ENCODE measurements at regions not wholly inside any gene's neighbourhood (a gene's known extent, or its start where the extent isn't known, plus 50 kb on each side); places are given as distances from the start of the nearest gene placed in this dataset.

DNA sequence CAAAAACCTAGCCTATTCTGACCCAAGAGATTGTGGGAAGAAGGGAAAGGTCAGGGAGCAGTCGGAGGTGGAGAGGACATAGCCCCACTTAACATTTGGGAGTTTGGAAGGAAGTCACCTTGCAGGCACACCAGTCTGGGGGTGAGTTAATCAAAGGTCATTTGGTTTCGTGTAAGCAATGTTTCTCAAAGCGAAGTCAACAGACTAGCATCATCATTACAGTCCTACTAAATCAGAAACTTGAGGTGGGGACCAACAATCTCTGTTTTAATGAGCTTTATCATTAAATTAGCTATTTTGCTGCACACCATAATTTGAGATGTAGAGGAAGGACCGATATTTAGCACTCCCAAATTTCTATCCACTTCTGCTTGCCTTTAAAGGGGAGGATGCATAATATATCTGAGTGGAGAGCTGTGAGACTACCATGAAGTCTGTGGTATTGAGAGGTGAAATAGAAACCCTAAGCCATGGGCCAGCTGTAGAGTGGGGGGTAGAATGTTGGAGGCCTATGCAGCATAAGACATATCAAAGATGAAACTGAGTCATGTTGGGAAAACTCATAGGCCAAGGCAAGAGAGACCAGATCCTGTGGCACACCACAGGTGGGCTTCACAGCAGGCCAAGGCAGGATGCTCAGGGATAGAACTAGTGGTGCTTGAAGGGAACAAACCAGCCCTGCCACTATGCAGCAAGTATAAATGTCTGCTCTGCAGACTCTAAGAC, 141.7 kb upstream of the ANKFN1 start:
- no peak for DNase-seq

DNA sequence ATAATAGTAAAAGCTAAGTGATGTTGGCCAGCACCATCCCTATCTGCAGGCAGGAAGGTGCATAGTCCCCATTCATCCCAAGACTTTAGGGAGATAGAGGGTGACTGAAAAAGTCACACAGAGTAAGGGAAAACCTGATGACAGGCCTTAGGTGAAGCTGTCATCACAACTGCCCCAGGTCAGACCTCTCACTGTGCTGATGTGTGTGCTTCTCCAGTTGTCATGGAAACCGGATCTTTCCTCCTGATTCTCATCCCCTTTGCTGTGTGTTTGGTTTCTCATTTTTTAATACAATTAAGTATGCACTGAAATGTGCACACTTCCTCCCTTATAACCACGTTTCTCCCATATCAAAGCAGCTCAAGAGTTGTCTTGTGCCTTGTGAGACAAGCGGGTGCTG, 135.1 kb upstream of the ANKFN1 start:
- DNase-seq, result no peak

DNA sequence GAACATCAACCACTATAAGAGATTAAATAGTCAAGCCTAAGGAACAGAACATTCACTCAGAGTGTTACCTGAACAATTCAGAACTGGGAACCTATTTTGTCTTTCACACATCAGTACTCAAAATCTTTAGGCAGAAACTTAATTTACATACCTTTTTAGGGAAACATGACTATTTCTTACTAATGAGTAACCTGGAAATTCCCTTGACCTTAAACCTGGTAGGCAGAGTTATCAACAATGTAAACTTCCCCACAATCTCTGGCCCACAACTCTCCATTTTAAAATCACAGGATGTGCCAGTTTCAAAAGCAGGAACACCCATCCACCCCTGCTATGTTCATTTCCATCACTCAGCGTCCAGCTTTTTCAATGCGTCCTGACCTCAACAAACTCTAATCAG, 132.9 kb upstream of the ANKFN1 start:
- DNase-seq, result no peak

DNA sequence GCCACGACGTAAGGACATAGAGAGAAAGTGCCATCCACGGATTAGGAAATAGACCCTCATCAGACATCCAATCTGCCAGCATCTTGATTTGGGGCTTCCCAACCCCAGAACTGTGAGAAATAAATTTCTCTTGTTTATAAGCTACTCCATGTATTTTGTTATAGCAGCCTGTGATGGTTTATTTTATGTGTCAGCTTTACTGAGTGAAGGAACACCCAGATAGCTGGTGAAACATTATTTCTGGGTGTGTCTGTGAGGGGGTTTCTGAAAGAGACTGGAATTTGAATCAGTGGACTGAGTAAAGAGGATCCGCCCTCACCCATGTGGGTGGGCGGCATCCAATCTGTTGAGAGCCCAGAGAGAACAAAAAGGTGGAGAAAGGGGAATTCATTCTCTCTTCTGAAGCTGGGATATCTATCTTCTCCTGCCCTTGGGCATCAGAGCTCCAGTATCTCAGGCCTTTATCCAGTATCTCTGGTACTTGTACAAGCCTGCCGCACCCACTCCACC, 131.5 kb upstream of the ANKFN1 start:
- DNase-seq, result no peak

DNA sequence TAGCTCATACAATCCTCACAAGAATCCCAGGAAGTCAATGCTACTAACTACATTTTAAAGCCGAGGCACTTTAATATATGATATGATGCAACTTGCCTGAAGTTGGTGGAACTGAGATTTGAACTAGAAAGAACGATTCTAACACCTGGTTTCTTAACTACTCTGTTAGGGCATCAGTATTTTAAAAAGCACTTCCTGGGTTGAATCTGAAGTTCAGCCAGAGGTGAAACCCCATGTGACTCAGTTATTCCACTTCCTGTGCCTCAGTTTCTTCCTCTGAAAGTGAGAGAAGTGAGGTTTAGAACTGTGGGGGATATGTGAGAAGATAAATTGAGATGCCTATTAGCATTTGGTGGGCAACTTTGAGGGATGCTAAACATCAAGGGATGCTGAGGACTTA, 129.4 kb upstream of the ANKFN1 start:
- DNase-seq, result no peak

DNA sequence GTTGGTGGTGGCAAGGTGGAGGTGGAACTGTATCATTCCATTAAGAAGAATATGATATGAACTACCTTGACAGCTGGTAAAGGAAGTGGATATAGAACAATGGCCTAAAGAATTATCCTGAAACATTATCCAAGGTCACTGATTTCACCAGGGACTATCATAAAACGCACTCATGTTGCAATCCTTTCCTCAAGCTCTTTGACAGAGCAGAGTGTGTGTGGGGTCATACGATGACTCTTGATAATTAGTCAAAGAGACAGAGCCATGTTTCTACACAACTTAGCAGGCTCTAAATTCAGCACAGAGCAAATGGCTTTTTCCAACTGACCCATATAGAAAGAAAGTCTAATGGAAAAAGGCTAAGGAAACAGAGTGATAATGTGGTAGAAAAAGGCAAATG, 126.4 kb upstream of the ANKFN1 start:
- DNase-seq, result no peak

DNA sequence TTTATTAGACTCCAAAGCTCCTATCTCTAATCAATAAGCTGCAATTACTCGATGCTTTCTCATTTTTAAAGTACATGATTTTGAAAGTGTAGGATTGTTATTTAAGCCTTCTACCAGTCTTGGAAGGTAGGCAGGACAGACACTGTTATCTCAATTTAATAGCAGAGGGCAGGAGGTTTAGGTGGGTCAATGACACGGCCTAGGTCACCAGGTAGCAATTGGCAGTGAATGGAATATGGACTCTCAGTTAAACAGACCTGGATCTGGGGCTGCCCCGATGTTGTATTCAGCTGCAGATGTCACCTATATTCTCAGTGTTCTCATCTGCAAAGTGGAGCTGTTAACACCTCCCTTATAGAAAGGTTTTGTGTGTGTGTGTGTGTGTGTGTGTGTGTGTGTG, 124.4 kb upstream of the ANKFN1 start:
- DNase-seq, result no peak

DNA sequence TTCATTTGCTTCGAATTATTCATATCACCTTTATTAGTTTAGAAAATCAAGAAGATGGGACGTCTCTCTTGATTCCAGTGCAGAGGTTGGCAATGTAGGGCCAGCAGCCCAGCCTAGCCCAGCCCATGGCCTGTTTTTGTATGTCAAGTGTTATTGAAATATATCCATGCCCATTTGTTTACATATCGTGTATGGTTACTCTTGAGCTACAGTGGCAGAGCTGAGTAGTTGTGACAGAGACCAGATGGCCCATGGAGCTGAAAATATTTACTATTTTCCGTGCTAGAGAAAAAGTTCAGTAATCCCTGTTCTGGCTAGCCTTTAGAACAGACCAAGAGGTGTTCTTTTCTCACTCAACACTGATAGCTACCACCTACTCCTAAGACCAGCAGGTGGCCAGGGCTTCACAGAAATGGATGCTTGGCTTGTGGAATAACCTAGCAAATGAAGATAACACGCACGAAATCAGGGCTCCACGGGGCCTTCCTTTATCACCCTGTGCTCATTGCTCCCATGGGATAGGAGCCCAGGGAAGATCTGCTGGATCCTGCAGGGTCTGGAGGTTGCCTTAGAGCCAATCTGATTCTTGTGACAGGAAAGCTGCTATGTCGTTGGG, 123.2 kb upstream of the ANKFN1 start:
- peak; percentile 90 for DNase-seq

DNA sequence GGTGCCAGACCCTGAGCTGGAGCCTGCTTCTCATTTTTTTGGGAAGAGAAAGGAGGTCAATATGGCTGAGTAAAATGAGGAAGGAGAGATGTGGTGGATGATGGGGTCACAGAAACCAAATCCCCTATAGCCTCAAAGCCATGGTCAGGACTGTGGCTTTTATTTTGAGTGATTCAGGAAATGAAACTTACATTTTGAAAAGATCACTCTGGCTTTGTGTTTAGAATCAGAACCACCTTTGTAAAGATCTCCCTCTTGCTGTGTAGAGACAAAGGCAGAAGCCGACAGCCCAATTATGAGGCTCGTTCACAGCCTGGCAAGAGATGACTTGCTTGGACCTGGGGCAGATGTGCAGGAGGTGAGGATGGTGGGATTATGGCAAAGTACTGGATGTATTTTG, 121.6 kb upstream of the ANKFN1 start:
- no peak for DNase-seq

DNA sequence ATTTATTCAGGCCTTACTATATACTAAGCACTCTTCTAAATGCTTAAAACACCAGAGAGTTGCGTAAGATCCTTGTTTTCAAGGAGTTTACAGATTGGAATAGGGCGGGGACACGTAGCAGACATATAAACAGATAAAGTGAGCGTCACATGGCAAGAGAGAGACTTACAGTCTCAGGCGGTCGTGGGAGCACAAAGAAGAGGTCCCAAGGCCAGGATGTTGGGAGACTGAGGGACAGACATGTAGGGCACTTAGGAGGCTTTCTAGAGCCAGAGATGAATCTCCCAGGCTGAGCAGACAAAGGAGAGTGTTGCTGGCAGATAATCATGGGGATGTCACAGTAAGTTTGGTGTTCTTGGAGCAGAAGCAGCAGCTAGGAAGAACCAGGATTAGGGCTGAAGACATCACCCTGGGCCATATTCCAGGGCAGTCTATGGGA, 119.1 kb upstream of the ANKFN1 start:
- no peak for DNase-seq

DNA sequence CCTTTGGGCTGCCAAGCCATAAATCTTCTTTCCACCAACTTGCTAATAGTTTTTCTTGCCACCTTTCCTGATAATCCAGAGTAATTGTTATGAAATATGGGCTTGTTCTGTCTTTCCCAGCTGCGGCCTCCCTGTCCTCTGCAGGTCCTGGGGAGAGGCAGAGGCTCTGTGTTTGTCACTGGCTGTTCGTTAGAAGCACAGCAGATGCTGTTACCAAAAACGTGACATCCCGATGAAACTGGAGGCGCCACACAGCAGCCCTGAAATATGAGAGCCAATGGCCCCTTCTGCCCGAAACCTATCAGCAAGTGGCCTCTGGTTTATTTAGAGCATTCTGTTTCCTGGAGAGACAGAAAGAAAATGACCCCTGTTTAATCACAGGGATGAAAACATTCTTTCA, 115.1 kb upstream of the ANKFN1 start:
- no peak for DNase-seq

DNA sequence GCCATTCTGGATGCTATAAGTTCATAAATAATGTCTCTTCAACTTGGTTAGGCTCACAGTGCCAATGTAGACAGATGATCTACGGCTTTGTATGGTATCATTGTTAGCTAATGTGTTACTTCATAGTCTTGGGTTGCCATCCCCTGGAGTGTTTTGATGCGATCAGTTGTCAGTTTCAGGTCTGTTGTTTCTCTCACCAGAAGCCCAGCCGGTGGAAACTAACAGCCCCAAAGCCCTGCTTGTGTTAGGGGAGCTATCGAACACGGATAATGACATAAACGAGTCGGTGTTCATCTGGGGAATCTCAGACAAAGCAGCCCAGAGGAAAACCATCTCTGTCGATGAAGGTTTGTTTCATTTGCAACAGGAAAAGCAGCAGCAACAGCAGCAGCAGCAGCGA, 107.4 kb upstream of the ANKFN1 start:
- DNase-seq, result peak; percentile 77

DNA sequence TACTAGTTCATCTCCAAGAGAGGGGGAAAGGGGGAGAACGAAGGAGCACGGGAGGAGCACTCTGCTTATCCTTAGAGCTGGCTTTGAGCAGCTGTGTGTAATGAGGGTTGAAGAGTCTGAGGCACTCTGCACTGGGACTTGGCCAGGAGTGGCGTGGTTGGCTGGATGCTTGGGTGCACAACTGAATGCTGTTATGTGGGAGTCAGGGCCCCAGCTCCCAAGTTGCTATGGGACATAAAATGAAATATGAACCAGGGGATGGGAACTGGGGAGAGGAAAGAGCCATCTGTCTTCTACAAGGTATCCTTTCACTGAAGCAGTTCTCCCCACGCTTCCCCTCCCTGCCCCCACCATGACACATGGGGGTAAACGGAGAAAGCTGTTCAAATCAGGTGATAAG, 105.9 kb upstream of the ANKFN1 start:
- peak; percentile 67 for DNase-seq

DNA sequence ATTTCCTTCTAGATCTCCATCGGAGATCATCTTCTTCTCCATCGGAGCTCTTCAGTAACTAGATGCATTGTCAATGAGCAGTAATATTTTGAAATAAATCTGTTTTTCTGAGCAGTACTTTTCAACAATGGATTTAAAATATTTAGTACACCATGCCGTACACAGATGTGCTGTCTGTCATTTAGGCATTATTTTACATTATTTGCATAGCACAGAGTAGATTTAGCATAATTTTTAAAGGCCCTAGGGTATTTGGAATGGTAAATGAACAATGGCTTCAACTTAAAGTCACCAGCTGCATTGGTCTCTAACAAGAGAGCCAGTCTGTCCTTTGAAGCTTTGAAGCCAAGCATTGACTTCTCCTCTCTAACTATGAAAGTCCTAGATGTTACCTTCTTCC, 95.4 kb upstream of the ANKFN1 start:
- no peak for DNase-seq

DNA sequence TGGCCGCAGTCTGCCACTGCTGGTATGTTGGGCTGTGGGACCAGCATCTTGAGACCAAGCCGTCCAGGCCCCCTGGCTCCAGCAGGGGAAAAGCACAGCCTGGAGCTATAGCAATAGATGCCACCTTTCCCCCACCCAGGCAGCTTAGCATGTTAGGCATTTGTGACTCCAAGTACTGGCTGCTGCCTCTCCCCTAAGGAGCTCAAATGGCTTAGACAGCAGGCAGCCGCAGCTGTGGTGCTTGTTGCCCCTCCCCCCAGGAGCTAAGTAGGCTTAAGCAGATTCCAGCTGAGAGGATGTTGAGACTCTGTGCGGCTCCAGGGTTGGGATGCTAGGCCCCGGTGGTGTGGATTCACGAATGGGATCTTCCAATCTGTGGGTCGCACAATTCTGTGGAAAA, 88.8 kb upstream of the ANKFN1 start:
- DNase-seq, result no peak

DNA sequence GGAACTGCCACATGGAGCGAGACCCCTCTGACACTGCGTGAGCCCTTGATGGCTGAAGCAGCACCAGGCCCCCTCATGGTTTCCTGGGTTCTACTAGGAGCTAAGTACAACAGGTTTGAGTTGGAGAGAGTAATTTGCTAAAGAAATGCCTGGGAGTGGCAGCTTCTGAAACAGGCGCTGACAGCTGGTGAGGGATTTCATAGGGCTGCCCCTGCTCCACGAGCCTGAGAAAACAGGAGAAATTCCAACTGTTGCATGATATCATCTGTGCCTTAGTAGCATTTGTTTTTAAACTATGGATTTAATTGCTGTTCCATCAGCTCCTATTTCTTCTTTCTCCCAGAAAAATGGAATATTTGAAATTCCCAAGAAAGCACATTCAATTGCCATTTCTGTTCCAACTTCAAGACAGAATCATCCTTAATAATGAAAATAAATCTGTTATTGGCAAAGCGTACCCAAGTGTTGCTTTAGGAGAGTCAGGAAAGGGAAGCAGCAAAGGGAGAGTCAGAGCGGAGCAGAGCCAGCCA, 78.8 kb upstream of the ANKFN1 start:
- no peak for DNase-seq

DNA sequence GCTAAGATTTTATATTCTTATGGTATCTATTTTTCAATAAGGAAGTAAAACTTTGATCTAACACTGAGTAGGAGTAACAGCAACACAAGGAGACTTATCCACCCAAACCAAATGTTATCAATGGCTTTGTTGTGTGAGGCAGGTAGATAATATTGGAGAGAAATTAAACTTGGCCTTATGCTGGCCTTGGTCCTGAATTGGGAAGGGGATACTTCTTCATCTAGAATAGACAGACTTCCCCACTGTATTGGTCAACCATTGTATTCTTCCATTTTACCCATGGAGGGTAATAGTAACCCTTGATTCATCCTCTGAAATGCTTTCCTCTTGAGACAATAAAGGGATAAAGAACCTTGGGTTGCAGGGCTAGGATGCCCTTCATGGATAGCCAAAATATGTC, 76.3 kb upstream of the ANKFN1 start:
- no peak for DNase-seq

DNA sequence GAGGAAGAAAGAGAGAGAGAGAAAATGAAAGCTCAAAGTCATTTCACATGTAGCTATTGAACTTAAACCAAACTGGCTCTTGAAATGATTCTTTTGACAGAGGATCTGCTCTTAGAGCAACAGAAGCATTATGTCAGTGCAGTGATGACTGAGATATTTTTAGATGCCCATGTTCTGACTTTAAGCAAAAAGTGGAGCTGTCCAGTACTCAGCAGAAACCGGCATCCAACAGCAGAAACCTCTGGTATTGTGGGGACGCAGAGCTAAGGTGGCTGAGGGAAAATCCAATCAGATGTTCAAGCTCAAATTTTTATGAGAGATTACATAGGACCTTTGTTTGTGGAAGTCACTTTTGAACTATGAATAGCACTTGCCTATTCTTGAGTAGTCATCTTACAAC, 69.8 kb upstream of the ANKFN1 start:
- DNase-seq, result no peak

DNA sequence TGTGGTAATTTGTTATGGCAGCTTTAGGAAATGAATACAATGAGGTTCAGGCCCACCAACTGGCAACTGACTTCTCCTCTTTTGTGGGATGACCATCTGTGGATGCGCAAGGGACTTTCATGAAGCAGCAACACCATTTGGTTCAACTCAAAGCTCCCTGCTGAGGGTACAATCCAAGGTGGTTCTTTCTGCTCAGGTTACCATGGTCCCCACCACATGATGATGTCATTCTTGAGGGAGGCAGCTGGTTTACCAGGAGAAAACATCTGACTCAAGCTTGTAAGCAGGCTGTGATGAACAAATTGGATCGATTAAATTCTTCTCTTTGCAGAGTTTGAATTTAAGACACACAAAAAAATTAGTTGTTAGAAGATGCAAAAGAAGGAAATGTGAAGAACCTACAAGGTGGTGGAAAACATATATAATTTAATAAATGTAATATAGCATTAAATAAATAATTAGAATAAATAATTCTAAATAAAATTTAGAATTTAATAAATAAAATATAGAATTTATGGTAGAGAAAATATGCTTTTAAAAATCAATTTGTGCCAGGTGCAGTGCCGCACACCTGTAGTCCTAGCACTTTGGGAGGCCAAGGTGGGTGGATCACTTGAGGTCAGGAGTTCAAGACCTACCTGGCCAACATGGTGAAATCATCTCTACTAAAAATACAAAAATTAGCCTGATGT, 67.6 kb upstream of the ANKFN1 start:
- no peak for DNase-seq

DNA sequence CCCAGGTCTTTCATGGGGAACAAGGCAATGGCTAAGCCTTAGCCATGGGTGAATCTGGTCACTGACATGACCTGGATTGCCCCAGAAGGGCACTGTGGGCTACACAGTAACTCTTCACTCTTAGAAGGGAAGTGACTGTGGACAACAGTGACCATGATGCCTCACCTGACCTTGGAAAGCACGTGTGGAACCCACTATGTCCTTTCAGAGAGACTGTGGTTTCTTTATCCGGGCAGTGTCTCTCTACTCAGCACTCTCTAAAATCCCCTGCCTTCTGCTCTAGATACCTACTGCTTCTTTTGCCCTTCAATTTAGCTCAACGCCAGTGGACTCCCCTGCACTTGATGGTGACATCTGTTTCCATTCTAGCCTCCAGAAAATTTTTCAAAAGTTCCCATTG, 66.1 kb upstream of the ANKFN1 start:
- no peak for DNase-seq

DNA sequence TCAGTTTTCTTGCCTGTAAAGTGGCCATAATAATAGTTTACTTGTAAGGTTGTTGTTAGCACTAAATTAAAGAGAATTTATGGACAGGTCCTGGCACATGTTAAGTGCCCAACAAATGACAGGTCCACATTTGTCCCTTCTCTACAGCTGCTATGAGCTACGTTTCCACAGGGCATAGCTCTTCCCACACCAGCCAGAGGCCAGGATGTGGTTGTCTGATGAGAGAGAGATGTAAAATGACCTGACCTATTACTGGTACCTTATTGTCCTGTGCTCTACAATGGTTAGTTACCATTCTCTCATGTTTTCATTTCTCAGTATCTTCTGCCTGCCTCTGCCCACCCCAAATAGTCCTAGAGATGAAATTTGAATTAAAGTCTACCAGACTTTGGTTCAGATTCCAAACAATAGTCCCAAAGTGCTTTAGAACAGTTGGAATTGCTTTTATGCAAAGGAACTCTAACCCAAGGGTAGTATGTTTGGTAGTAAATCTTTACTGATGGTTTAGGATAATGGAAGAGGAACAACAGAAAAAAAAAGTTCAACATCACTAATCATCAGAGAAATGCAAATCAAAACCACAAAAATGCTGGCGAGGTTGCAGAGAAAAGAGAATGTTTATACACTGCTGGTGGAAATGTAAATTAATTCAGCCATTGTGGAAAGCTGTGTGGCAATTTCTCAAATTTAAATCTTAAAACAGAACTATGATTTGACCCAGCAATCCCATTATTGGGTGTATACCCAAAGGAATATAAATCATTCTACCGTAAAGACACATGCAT, 57.1 kb upstream of the ANKFN1 start:
- DNase-seq, result no peak

DNA sequence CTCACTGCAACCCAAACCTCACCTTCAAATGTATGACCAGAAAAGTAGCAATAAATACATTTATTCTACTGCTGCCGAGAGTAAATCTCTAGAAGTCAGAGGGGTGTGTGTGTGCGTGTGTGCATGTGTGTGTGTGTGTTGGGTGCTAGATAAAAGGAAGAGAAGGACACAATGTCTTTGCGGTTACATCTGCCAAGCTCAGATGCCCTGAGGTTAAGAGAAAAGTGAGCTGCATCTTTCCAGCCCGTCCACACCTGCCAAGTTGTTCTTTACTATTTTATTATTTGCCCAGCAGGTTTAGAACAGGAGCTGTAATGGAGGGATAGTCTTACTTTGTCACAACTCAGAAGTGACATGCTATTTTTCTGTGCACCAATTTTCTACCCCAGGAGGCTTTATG, 54.5 kb upstream of the ANKFN1 start:
- DNase-seq, result no peak

DNA sequence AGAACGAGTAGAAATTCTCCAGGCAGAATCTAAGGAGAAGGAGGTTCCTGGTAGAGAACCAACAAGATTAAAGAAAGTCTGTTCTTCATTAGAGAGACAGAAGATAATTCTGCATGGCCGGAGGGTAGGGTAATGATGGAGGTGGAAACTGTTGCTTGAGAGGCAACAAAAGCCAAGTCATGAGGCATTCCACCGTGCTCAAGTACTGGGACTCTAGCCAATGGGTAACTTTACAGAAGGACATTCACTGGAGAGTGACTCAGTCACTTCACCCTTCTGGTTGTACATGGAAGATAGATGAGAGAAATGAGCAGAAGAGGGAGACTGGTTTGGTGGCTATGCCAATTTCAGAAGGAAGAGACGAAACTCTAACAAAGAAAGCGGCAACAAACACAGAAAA, 53.6 kb upstream of the ANKFN1 start:
- no peak for DNase-seq

Data from NCI-H510A treated with DMSO at 0.1 percent for 48 hours (cell line).